ENCODE measurements at regions not wholly inside any gene's neighbourhood (a gene's known extent, or its start where the extent isn't known, plus 50 kb on each side); places are given as distances from the start of the nearest gene placed in this dataset.
"Not testable (repeated sequence)": the region's sequence is repeated elsewhere in the genome, so short reads cannot be mapped to it uniquely, and the experiment has no call there.

DNA sequence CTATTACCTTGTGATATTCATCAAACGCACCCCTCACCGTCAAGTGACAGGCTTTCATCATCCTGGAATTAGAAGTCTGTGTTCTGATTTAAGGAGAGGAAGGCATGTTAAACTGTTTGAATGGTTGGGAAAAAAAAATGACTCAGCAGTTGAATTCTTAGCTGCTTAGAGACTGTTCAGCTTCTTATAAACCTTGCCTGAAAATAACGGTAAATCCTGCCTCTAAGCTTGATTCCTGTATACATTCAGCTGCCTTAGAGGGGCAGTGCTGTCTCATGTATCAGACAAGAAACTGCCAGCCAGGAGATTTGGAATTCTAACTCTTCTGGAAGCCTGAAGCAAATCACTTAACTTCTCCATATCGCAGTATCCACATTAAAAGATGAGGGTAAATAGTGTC lies 437.4 kb downstream of the JRKL start:
- TF ChIP-seq, protein P1, sequence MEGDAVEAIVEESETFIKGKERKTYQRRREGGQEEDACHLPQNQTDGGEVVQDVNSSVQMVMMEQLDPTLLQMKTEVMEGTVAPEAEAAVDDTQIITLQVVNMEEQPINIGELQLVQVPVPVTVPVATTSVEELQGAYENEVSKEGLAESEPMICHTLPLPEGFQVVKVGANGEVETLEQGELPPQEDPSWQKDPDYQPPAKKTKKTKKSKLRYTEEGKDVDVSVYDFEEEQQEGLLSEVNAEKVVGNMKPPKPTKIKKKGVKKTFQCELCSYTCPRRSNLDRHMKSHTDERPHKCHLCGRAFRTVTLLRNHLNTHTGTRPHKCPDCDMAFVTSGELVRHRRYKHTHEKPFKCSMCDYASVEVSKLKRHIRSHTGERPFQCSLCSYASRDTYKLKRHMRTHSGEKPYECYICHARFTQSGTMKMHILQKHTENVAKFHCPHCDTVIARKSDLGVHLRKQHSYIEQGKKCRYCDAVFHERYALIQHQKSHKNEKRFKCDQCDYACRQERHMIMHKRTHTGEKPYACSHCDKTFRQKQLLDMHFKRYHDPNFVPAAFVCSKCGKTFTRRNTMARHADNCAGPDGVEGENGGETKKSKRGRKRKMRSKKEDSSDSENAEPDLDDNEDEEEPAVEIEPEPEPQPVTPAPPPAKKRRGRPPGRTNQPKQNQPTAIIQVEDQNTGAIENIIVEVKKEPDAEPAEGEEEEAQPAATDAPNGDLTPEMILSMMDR (conservative IDR thresholded peaks at IDR 0.05): no peak
- no peak overlapping the region for H3K27ac ChIP-seq

DNA sequence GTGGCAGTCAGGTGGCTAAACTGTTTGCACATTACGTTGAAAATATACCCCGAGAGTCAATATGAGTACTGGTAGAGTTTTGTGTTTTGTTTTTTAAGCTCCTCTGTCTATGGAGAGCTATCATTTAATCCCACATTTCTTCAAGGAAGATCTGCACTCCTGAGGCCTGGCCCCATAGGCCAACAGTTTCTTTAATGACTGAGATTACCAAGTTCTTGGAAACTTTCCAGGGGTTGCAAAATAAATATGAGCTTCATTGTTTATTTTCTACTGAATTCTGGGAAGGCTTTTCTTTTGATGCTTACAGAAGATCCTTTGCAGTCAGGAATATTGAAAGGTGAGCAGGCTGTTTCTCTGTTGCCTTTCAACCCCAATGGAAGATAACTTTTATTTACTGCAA lies 452.0 kb downstream of the JRKL start:
- no peak overlapping the region for H3K27ac ChIP-seq
- TF ChIP-seq, protein P1 (conservative IDR thresholded peaks at IDR 0.05): no peak

DNA sequence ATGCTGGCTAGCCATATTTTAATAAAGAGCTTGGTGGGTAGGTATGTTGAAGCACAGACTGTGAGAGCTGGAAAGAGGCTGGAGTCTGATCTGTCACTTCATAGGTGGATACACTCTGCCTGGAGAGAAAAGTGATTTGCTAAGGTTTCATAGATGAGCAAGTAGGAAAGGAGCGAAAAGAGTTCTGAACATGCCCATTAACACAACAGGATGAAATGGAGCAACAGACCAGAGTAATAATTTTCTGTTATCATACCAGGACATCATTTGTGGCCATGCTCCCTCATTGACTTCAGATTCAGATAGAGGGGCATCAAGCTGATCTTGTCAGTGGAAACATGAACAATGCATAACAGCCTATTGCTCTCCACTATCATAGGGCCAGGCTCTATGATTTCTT lies 452.9 kb downstream of the JRKL start:
- H3K27ac ChIP-seq: no peak overlapping the region
- TF ChIP-seq, protein P1 (conservative IDR thresholded peaks at IDR 0.05): no peak

- no peak overlapping the region for H3K27ac ChIP-seq
- TF ChIP-seq, protein P1 (conservative IDR thresholded peaks at IDR 0.05): no peak
Measured at GRCh38 chr11:96854425-96854824, 464.6 kb downstream of the JRKL start.

GRCh38 chr11:96861722-96862121 lies 471.9 kb downstream of the JRKL start:
- not testable (repeated sequence) for H3K27ac ChIP-seq

DNA sequence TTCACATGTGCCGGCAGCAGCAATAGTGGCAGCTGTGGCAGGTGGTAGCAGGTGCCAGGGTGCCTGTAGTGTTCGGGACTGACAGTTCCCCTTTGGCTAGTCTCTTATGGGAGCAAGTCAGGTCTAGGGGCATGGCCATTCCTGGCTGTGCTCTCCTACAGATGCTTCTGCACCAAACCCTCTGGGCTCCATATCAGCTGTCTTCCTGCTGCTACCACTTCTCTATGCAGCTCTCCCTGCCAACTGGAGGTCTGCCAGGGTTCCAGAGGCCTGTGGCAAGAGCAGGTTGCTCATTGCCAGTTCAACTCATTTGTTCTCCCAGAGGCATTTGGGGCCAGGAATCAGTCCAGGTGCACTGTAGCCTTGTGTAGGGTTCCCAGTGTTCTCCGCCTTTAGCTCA lies 473.7 kb downstream of the JRKL start:
- TF ChIP-seq, protein P1 (conservative IDR thresholded peaks at IDR 0.05): no peak

GRCh38 chr11:96865020-96865419 lies 475.2 kb downstream of the JRKL start:
- no peak overlapping the region for H3K27ac ChIP-seq
- TF ChIP-seq, protein P1 (conservative IDR thresholded peaks at IDR 0.05): no peak

More for the DNA sequence above, 473.7 kb downstream of the JRKL start:
- no peak overlapping the region for H3K27ac ChIP-seq

DNA sequence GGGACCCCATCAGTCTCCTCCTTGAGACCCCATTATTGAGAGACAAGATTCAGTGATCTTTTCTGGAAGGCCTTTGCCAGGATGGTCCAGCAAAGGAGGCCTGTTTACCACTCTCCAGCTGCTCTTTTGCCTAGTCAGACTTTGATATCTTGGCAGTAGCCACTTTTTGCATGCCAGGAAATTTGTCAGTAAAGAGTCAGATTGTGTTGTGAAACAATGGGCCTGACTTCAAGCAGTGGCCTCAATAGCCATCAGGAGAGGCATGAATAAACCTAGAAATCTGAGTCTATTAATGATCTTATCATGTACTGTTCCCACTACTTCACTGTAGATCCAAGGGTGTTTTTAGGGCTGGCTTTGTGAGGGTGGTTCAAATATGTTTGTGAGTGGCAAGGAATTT lies 479.4 kb downstream of the JRKL start:
- TF ChIP-seq, protein P1 (conservative IDR thresholded peaks at IDR 0.05): no peak
- H3K27ac ChIP-seq: no peak overlapping the region
